T-helper 1 cell treated with Interleukin-12 subunit alpha and Interleukin-12 subunit beta and Interleukin-4 antibody, amounts not matched to agents 30 ng/mL and 1 ng/mL, for 36 hours (primary cell): ENCODE measurements at regions not wholly inside any gene's neighbourhood (a gene's known extent, or its start where the extent isn't known, plus 50 kb on each side); places are given as distances from the start of the nearest gene placed in this dataset.
"Not testable (repeated sequence)": the region's sequence is repeated elsewhere in the genome, so short reads cannot be mapped to it uniquely, and the experiment has no call there.

Experiments
- intact Hi-C: fragments of 100-400 bp; cut with micrococcal nuclease; formaldehyde crosslinking; loops from one replicate; pipeline ENCODE4 v1.15.1; 2024

GRCh38 chr7:90061077-90061476 is 93.2 kb upstream of the STEAP1 start:
- intact Hi-C loops: no loop called here

- intact Hi-C loops: no loop called here
These were observed 89.9 kb upstream of the STEAP1 start for GRCh38 chr7:90064370-90064769.

- intact Hi-C loops: no loop called here
These were observed 87.1 kb upstream of the STEAP1 start for GRCh38 chr7:90067171-90067570.

GRCh38 chr7:90070238-90070637 is 84.0 kb upstream of the STEAP1 start:
- intact Hi-C loops: not testable (repeated sequence)

GRCh38 chr7:90078921-90079320 is 75.3 kb upstream of the STEAP1 start:
- intact Hi-C loops: no loop called here

GRCh38 chr7:90081621-90082020 is 72.6 kb upstream of the STEAP1 start:
- intact Hi-C loops: no loop called here

GRCh38 chr7:90092506-90092905 is 61.8 kb upstream of the STEAP1 start:
- intact Hi-C loops: no loop called here

- intact Hi-C loops: no loop called here
These were observed 60.2 kb upstream of the STEAP1 start for GRCh38 chr7:90094030-90094429.
